HEK293T (cell line): ENCODE measurements at regions not wholly inside any gene's neighbourhood (a gene's known extent, or its start where the extent isn't known, plus 50 kb on each side); places are given as distances from the start of the nearest gene placed in this dataset.

Source experiments
- BHLHE40 ChIP-seq: fragments of 450-650 bp; IDR thresholded peaks from 2 replicates; pipeline ENCODE4 v1.6.1; 2016; ENCODE audit warnings: mild to moderate bottlenecking, moderate library complexity, borderline replicate concordance
- CTBP1 ChIP-seq: fragments of 450-650 bp; IDR thresholded peaks from 2 replicates; pipeline ENCODE4 v1.6.1; 2016; ENCODE audit warnings: borderline replicate concordance
- ELF4 ChIP-seq: fragments of 450-650 bp; IDR thresholded peaks from 2 replicates; pipeline ENCODE4 v1.6.1; 2017; ENCODE audit warnings: antibody characterized with exemption
- FOXA1 ChIP-seq: fragments of 450-650 bp; IDR thresholded peaks from 2 replicates; pipeline ENCODE4 v1.6.1; 2016; ENCODE audit warnings: mild to moderate bottlenecking
- FOXM1 ChIP-seq: fragments of 450-650 bp; IDR thresholded peaks from 2 replicates; pipeline ENCODE4 v1.6.1; 2017; ENCODE audit warnings: mild to moderate bottlenecking, borderline replicate concordance
- HDGF ChIP-seq: fragments of 450-650 bp; IDR thresholded peaks from 2 replicates; pipeline ENCODE4 v1.6.1; 2017; ENCODE audit warnings: antibody characterized with exemption, borderline replicate concordance
- L3MBTL2 ChIP-seq: fragments of 450-650 bp; conservative IDR thresholded peaks from 2 replicates; pipeline ENCODE4 v1.6.1; 2016; ENCODE audit warnings: mild to moderate bottlenecking
- NFRKB ChIP-seq: fragments of 450-650 bp; IDR thresholded peaks from 2 replicates; pipeline ENCODE4 v1.6.1; 2016; ENCODE audit warnings: mild to moderate bottlenecking, moderate library complexity
- PKNOX1 ChIP-seq: fragments of 450-650 bp; IDR thresholded peaks from 2 replicates; pipeline ENCODE4 v1.6.1; 2016
- SP1 ChIP-seq: fragments of 450-650 bp; IDR thresholded peaks from 2 replicates; pipeline ENCODE4 v1.6.1; 2017
- SUZ12 ChIP-seq: fragments of 450-650 bp; IDR thresholded peaks from 2 replicates; pipeline ENCODE4 v1.6.1; 2016; ENCODE audit warnings: mild to moderate bottlenecking
- TARDBP ChIP-seq: fragments of 450-650 bp; IDR thresholded peaks from 2 replicates; pipeline ENCODE4 v1.6.1; 2016
- ZNF384 ChIP-seq: fragments of 450-650 bp; IDR thresholded peaks from 2 replicates; pipeline ENCODE4 v1.6.1; 2016

GRCh38 chr5:174411479-174411819 is 312.9 kb upstream of the MSX2 start:
- TF ChIP-seq L3MBTL2 (no peak), CTBP1 (no peak), SP1 (no peak), NFRKB (no peak), ELF4 (no peak), FOXM1 (no peak), PKNOX1 (no peak), TARDBP (no peak), BHLHE40 (no peak), SUZ12 (no peak), HDGF (no peak), FOXA1 (no peak), ZNF384 (no peak)
